GM04504 (cell line): ENCODE measurements at regions not wholly inside any gene's neighbourhood (a gene's known extent, or its start where the extent isn't known, plus 50 kb on each side); places are given as distances from the start of the nearest gene placed in this dataset.
"Not testable (repeated sequence)": the region's sequence is repeated elsewhere in the genome, so short reads cannot be mapped to it uniquely, and the experiment has no call there.

Source experiments
- DNase-seq: peaks from one replicate; pipeline ENCODE4 v3.0.0-alpha.2; 2012; ENCODE audit warnings: low read depth

GRCh38 chr5:15383469-15383868 is 116.5 kb upstream of the FBXL7 start:
- DNase-seq = no peak

DNA sequence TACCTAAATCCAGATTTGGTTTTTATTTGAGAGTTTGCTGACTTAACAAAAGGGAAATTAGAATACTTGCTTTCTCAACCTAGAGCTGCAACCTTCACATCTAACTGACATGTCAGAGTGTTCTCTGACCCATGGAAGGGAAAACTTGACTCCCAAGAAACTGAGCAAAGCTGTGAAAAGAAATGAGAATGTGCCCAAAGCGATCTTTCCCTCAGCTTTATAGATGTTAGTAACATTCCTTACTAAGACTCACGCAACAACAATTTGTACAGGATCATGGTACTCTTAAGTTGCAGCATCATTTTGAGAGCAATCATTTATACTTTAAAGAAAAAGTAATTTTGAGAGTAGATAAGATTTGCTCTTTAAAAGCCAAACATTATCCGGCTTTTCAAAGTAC is 117.0 kb upstream of the FBXL7 start:
- no peak for DNase-seq

GRCh38 chr5:15377573-15378340 is 122.2 kb upstream of the FBXL7 start:
- DNase-seq = no peak

GRCh38 chr5:15376803-15377202 is 123.2 kb upstream of the FBXL7 start:
- DNase-seq = no peak

- no peak for DNase-seq
These were observed 123.9 kb upstream of the FBXL7 start for GRCh38 chr5:15376088-15376487.

- no peak for DNase-seq
These were observed 124.4 kb upstream of the FBXL7 start for GRCh38 chr5:15375559-15375958.

DNA sequence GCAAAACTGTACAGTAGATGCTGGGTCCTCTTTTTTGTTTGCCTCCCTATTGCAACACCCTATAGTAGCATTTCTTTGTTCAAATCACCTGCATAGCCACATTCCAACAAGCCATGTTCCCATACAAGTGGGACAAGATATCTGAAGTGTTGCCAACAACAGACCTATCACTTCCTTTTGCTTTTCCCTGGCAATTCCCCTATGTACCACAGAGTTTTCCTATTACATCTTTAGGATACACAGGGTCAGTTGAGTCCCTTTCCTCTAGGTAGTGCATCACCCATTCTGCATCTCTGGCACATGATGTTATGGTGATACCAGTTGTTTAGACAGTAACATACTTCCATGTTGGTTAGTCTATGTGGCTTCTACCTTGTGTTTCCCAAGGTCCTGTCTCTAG is 125.1 kb upstream of the FBXL7 start:
- no peak for DNase-seq

- DNase-seq = no peak
These were observed 126.8 kb upstream of the FBXL7 start for GRCh38 chr5:15373151-15373550.

- no peak for DNase-seq
These were observed 128.8 kb upstream of the FBXL7 start for GRCh38 chr5:15371184-15371583.

DNA sequence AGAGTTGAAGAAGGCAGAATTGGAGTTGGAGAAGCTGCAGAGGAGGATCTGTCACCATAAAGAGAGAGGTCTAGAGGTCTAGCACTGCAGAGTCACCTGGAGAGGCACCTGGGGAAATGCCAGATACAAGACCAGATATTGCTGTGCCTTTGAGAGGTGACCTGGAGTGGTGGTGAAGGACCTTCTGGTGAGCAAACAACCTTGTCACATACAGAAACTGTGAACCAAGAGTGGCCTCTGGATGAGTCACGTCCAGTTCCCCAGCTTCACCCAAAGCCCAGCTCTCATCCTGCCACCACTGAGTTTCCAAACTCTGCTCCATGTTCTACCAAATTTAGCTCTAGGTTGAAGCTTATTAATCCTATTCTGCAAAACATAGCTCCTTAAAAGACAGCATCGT is 131.1 kb upstream of the FBXL7 start:
- DNase-seq = no peak

DNA sequence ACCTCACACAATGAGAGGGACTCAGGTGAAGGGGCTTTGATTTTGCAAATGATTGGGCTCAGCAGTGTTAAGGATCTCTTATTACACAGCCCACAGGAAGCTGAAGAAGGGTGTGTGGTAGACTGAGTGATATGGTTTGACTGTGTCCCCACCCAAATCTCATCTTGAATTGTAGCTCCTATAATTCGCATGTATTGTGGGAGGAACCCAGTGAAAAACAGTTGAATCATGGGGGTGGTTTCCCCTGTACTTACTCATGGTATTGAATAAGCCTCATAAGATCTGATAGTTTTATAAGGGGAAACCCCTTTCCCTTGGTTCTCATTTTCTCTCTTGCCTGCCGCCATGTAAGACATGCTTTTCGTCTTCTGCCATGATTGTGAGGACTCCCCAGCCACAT is 132.5 kb upstream of the FBXL7 start:
- DNase-seq = no peak

DNA sequence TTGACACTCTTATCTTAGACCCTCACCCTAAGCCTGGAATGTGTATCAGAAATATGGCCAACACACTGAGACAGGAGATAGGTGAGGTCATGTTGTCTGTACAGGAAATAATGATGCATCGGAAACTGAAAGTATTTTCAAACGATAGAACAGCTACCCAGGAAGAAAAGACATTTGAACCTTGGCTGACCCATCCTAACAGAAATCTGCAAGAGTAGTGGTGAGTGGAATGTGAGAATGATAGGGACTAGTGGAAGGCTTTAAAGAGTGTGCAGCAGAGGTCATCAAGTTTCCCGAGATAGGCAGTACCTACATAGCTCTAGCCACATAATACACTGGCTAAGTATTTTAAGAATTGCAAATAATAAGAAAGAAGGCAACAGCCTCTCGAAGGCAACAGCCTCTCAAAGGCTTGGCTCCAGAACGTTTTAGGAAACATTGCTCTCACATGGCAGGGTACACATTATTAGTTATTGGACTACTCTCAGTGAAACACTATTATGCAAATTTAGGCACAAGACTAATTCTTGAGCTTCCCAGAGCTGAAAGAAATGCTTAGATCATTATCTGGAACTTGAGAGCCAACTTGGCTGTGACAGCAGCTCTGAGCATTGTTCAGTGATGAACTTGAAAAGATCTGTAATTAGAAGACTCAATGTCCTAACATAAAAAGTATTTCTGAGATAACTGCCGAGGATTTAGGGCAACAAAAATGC is 133.1 kb upstream of the FBXL7 start:
- no peak for DNase-seq

DNA sequence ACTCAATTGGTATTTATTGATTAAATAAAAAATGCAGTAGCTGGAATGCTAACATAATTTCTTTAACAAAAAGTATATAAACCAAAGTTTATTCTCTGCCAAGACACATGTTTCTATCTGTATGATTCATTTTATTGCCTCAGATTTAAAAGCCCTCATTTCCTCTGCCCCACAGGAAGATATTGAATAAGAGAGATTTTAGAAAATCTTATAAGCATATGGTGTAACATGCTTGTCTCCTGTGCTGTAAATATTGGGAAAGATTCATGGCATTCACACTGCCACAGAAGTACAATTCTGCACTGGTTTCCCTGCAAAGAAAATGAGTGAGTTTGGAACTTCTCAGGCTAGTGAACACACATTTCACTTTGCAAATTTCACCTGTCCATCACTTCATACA is 134.9 kb upstream of the FBXL7 start:
- no peak for DNase-seq

DNA sequence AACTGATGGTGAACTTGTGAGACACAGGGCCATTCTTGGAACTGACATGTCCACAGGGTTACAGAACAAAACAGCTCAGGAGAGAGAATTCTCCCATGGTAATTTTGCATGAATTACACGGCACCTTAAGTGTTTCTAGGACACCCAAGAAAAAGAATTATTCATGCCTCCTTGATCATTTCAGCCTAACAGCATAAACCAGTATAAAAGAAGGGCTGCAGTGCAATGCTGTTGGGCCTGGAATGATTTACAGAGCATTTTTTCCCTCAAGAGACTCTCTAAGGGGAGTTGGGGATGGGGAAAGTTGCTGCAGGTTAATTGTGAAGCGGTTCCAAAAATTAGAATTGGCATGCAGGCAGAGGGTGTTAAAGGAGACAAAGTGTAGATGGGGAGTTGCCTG is 136.4 kb upstream of the FBXL7 start:
- DNase-seq = no peak

DNA sequence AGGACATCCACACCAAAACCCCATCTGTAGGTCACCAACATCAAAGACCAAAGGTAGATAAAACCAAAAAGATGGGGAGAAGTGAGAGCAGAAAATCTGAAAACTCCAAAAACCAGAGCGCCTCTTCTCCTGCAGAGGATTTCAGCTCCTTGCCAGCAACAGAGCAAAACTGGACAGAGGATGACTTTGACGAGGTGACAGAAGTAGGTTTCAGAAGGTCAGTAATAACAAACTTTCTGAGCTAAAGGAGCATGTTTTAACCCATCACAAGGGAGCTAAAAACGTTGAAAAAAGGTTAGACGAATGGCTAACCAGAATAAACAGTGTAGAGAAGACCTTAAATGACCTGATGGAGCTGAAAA is 142.9 kb upstream of the FBXL7 start:
- not testable (repeated sequence) for DNase-seq

DNA sequence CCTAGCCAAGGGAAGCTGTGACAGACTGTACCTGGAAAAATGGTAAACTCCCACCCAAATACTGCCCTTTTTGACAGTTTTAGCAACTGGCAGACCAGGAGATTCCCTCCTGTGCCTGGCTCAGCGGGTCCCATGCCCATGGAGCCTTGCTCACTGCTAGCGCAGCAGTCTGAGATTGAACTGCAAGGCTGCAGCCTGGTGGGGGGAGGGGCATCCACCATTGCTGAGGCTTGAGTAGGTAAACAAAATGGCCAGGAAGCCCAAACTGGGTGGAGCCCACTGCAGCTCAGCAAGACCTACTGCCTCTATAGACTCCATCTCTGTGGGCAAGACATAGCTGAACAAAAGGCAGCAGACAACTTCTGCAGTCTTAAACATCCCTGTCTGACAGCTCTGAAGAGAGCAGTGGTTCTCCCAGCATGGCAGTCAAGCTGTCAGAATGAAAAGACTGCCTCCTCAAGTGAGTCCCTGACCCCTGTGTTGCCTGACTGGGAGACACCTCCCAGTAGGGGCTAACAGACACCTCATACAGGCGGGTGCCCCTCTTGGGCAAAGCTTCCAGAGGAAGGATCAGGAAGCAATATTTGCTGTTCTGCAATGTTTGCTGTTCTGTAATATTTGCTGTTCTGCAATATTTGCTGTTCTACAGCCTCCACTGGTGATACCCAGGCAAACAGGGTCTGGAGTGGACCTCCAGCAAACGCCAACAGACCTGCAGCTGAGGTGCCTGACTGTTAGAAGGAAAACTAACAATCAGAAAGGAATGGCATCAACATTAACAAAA is 143.5 kb upstream of the FBXL7 start:
- not testable (repeated sequence) for DNase-seq

DNA sequence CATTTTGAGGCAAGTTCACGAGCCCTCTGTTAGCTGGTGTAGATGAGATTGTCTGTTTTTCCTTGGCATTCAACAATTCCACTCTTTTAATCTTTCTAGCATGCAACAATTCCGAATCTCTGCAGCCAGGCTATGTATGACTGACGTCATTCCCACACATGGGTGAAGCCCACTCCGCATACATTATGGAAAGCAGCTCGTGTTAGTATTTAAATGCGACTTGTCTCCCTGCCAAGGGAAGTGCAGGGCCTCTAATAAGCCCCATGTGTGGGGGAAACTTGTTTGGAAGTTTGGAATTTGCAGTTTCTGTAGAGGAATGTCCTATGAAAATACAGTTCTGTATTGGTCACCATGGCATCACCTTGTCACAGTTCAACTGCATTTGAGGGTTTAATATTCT is 146.0 kb upstream of the FBXL7 start:
- no peak for DNase-seq

DNA sequence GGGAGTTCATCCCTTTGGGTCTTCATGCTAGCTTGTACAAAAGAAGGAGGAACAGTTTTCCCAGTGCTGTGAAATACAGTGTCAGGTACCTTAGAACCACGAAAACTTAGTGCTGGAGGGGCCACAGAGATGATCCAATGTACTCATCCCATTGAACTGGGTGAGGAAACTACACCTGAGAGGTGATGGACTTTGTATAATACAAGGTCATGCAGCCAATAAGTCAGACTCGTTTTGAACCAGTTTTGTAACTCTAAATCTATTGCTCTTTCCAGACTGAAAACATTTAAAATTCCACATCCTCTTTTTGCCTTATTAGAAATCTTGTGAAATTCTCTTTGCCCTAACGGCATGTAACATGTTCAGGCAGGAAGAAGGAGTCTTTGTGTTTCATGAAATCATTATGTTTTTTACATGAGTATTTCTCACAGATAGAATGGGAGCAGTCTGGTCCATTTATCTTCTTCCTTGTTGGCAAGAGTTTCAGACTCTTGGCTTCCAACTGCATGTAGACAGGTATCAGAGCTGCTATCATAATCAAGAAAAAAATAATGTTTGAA is 146.8 kb upstream of the FBXL7 start:
- DNase-seq = no peak

DNA sequence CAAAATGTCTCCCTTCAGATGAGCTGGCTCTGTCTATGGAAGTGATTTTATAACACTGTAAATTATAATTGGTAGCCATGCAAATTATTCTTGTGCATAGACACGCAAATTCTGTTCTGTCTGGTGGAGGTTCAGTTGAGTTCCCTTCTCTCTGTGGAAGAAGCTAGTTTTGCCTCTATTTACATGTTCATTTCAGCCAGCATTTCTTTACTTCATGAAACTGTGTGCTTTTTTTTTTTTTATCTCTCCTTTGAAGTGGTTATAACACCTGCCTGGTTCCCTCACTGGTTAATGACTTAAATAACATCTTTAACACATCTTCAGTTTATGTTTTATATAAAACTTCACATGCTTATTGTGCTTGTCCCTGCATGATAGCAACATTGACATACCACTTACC is 149.4 kb upstream of the FBXL7 start:
- DNase-seq = no peak

GRCh38 chr5:15346738-15347137 is 153.2 kb upstream of the FBXL7 start:
- no peak for DNase-seq

DNA sequence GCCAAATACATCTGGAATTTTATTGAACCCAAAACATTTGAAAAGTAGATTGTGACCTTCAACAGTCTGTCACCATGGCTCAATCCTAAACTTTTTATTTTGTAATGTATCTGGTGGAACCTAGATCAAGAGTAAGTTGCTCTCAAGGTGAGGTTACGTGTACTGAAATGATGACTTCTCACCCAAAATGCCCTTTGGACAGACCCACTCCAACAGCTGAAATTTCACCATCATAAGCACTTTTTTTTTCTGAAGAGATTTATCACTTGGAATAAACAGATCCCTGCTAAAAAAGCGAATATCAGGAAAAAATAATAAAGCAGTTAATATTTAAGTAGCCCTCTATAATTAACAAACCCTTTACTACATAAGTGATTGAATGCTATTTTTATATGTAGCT is 155.0 kb upstream of the FBXL7 start:
- DNase-seq = no peak

DNA sequence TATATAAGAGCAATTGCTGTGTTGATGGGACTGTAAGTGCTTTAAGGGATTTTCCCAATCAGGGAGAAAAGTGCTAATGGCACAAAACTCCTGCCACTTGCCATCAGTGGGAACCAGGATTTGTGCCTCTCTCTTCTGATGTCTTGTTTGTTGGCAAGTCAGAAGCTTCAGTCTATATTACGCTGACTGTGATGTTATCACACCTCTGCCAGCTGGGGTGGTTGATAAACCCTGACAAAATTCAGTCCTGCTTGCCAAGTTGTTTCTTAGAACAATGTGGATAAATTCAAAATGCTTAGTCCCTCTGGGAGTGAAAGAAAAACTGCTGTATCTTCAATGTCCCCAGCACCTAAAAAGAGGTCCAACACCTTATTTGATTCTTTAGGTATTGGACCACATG is 161.4 kb upstream of the FBXL7 start:
- DNase-seq = no peak
